Esophagus muscularis mucosa (tissue), 4 donors: ENCODE measurements at regions not wholly inside any gene's neighbourhood (a gene's known extent, or its start where the extent isn't known, plus 50 kb on each side); places are given as distances from the start of the nearest gene placed in this dataset.

ENCODE experiments used
- DNase-seq: peaks from one replicate; pipeline ENCODE4 v3.0.0-alpha.2; 2017; ENCODE audit errors: extremely low spot score
- H3K27ac ChIP-seq, 4 donors: fragments of 200-600 bp; sonication (generic); replicated peaks in 1 of 4; 1 replicate in 3 of 4; 2 replicates in 1 of 4; pipeline ENCODE4 v1.5.1; 2016 to 2019; ENCODE audit warnings: mild to moderate bottlenecking in 1 of 4
- H3K27me3 ChIP-seq, 4 donors: fragments of 200-600 bp; sonication (generic); one replicate each; pipeline versions ENCODE4 v1.5.1 to v1.6.0; 2016 to 2019
- H3K36me3 ChIP-seq, 4 donors: fragments of 200-600 bp; sonication (generic); one replicate each; pipeline ENCODE4 v1.5.1; 2016 to 2019
- H3K4me1 ChIP-seq, 4 donors: fragments of 200-600 bp; sonication (generic); one replicate each; pipeline ENCODE4 v1.5.1; 2016 to 2019
- H3K4me3 ChIP-seq, 4 donors: fragments of 200-600 bp; sonication (generic); 1 replicate in 2 of 4; 2 replicates in 2 of 4; pipeline ENCODE4 v1.5.1; 2016 to 2019; ENCODE audit warnings: mild to moderate bottlenecking in 4 of 4, moderate library complexity in 1 of 4
- H3K9me3 ChIP-seq, 4 donors: fragments of 200-600 bp; sonication (generic); 1 replicate in 3 of 4; 2 replicates in 1 of 4; pipeline ENCODE4 v1.5.1; 2016 to 2019
- EP300 ChIP-seq: sonication (generic); formaldehyde crosslinking; IDR thresholded peaks from one replicate; pipeline ENCODE4 v1.6.1; 2017; ENCODE audit warnings: antibody characterized with exemption
- POLR2A ChIP-seq: fragments of 450-650 bp; IDR thresholded peaks from one replicate; pipeline ENCODE4 v1.6.1; 2017; ENCODE audit warnings: antibody characterized with exemption, moderate library complexity, mild to moderate bottlenecking, low read depth
- POLR2AphosphoS5 ChIP-seq, 2 donors: sonication (generic); formaldehyde crosslinking; IDR thresholded peaks; one replicate each; pipeline ENCODE4 v1.6.1; 2017; ENCODE audit warnings: antibody characterized with exemption in 2 of 2
- WGBS: methylation state at CpG from one replicate; pipeline ENCODE4 v1.1.5; 2018; 5-methylcytosine and 5-hydroxymethylcytosine counted together
- intact Hi-C: fragments of 100-400 bp; cut with DNase I; formaldehyde crosslinking; loops from one replicate; pipeline ENCODE4 v1.15.1; 2023
- TF ChIP-seq, protein P1 (sequence below), 3 experiments: fragments of 200-600 bp in 2 of 3; fragments of 450-650 bp in 1 of 3; sonication (generic) in 2 of 3; IDR thresholded peaks; one replicate each; pipeline ENCODE4 v1.5.1; 2017 to 2019; ENCODE audit warnings: antibody characterized with exemption in 3 of 3, mild to moderate bottlenecking in 2 of 3, moderate library complexity in 1 of 3

DNA sequence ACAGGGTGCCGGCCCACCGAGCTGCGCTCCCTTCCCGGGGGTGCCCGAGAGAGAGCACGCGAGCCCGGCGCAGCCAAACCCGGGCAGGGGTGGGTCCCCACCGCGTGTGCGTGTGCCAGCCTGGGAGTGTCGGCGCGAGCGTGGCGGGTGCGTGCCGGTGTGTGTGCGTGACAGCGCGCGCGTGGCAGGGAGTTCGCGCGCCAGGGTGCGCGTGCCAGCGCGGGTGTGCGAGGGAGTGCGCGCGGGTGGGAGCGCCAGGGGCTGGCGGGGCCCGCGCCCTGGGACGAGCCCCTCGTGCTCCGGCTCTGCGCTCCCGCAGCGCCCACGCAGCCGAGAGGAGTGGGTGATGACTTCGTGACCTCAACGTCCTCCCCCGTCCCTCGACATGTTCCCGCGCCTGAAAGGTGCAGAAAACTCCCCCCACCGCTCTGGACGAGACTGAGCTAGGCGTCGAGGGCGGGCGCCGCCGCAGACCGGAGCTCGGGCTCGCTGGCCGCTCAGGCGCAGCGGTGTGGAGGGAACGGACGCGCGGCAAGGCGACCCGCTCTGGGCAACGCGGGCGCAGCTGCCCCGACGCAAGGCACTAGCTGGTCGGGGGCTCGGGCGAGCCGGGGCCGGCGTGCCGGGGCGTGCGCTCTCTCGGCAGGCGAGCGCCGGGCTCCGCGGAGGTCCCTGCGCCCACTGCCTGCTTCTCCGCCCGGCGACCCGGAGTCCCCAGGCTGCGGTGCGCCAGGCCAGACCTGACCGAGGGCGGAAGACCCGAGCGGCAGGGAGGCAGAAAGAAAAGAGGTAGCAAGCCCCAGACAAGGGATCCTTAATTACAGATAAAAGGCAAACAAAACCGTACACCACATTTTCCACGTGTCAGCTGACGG lies 582.8 kb downstream of the ZEB2 start:
- Histone ChIP-seq H3K36me3 (no peaks in the 10 kb centered on the region), H3K9me3 (no peaks in the 10 kb centered on the region), H3K4me3 (peak overlapping the region; percentile 57 to 63 (median 60)), H3K27ac (peak overlapping the region; percentile 69 to 81 (median 78)), H3K4me1 (peaks cover 0 to 31% (median 27%) of the 10 kb centered on the region in 4 donors), H3K27me3 (peaks cover 0 to 35% (median 5%) of the 10 kb centered on the region in 4 donors)
- TF ChIP-seq POLR2AphosphoS5 (IDR thresholded peaks at IDR 0.05) (peak in 1 of 2 donors; percentile 12), POLR2A (no peak)
- DNase-seq: no peak
- WGBS: 1% methylated on average over 9 of the region's 108 CpGs
- intact Hi-C loops: no loop called here

DNA sequence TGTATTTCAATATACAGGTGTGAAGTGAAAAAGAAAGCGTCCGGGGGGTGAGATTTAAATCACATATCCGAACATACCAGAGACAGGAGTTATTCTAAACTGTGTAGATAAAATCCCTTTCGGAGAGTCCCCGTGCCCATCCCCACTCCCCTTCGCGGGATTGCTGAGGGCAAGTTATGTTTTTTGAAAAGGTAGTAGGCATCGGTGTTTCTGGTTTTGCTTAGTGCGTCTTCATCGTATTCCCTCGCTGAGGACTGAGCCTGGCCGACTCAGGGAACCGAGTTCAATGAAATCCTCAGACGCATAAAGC lies 583.4 kb downstream of the ZEB2 start:
- Histone ChIP-seq H3K4me1 (peaks cover 0 to 31% (median 27%) of the 10 kb centered on the region in 4 donors), H3K27me3 (peaks cover 0 to 35% (median 5%) of the 10 kb centered on the region in 4 donors), H3K36me3 (no peaks in the 10 kb centered on the region), H3K27ac (peak overlapping the region; percentile 69 to 81 (median 78)), H3K9me3 (no peaks in the 10 kb centered on the region), H3K4me3 (peak overlapping the region; percentile 57 to 63 (median 60))
- intact Hi-C loops: no loop called here
- no peak for DNase-seq
- WGBS: 27% methylated on average over 8 of the region's 14 CpGs
- no peak for TF ChIP-seq EP300
- no peak for TF ChIP-seq POLR2A
- TF ChIP-seq POLR2AphosphoS5 (IDR thresholded peaks at IDR 0.05): no peak
- TF ChIP-seq, protein P1, sequence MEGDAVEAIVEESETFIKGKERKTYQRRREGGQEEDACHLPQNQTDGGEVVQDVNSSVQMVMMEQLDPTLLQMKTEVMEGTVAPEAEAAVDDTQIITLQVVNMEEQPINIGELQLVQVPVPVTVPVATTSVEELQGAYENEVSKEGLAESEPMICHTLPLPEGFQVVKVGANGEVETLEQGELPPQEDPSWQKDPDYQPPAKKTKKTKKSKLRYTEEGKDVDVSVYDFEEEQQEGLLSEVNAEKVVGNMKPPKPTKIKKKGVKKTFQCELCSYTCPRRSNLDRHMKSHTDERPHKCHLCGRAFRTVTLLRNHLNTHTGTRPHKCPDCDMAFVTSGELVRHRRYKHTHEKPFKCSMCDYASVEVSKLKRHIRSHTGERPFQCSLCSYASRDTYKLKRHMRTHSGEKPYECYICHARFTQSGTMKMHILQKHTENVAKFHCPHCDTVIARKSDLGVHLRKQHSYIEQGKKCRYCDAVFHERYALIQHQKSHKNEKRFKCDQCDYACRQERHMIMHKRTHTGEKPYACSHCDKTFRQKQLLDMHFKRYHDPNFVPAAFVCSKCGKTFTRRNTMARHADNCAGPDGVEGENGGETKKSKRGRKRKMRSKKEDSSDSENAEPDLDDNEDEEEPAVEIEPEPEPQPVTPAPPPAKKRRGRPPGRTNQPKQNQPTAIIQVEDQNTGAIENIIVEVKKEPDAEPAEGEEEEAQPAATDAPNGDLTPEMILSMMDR (IDR thresholded peaks at IDR 0.05): no peak

DNA sequence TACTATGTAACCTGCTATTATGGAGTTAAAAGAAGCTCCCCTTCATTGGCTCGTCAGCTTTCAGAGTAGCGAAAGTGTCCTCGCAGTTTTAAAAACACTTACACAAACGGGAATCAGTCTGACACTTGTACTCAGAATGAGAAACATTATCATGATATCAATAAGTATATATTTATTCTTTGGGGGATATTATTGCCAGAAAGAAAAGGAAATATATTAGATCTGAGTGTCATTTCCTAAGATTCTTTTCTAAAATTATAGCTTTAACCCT lies 584.5 kb downstream of the ZEB2 start:
- Histone ChIP-seq H3K36me3 (no peaks in the 10 kb centered on the region), H3K4me1 (peaks cover 0 to 29% (median 26%) of the 10 kb centered on the region in 4 donors), H3K9me3 (no peaks in the 10 kb centered on the region), H3K27me3 (peaks cover 0 to 28% (median 5%) of the 10 kb centered on the region in 4 donors), H3K27ac (peak overlapping the region in 2 of 4 donors; percentile 17 to 26), H3K4me3 (no peak overlapping the region)
- WGBS: 68% methylated on average over 4 of the region's 4 CpGs
- intact Hi-C loops: no loop called here
- no peak for TF ChIP-seq POLR2A
- TF ChIP-seq, protein P1 (IDR thresholded peaks at IDR 0.05): no peak
- no peak for TF ChIP-seq EP300
- TF ChIP-seq POLR2AphosphoS5 (IDR thresholded peaks at IDR 0.05): no peak
- DNase-seq: no peak

DNA sequence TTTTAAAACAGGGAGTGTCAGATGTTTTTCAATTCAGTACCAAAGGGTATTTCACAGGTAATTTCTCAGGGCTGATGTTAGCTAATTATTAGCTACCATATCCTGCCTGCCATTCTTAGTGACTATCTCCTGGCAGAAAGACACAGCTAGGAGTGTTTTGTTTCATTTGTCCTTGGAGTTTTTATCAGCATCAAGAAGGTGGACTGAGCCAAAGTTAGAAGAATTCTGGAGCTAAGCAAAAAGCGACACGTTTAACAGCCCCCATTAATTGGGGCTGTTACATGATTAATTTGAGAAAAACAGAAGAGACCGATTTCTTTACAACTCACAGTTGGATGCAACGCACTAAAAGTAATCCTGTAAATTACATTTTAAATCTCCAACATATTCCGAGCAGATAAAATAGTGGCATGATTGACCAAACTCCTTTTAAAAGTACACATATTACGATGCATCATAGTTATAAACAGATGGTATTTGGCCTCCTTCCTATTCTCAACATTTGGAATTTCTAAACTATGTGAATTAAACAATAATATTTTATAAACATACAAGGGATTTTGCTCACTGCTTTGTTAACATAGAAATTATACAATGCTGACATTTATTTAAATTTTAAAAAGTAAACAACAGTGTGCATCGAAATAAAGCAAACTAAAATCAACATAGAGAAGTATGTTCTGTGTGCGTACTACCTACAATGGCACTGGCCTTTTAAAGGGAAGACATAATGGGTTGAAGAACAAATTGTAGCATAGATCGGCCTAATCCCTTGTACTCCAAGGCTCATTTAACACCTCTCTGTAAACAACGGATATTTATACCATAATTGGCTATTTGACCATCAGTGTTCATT lies 585.1 kb downstream of the ZEB2 start:
- WGBS: 75% methylated on average over 10 of the region's 10 CpGs
- Histone ChIP-seq H3K9me3 (no peaks in the 10 kb centered on the region), H3K27ac (peak overlapping the region in 2 of 4 donors; percentile 17 to 26), H3K4me1 (peaks cover 0 to 24% (median 21%) of the 10 kb centered on the region in 4 donors), H3K4me3 (no peak overlapping the region), H3K36me3 (no peaks in the 10 kb centered on the region), H3K27me3 (peaks cover 0 to 28% (median 5%) of the 10 kb centered on the region in 4 donors)
- DNase-seq: no peak
- intact Hi-C loops: no loop called here
- TF ChIP-seq POLR2AphosphoS5 (IDR thresholded peaks at IDR 0.05) (no peak), POLR2A (no peak), EP300 (no peak)
- TF ChIP-seq, protein P1 (IDR thresholded peaks at IDR 0.05): no peak

DNA sequence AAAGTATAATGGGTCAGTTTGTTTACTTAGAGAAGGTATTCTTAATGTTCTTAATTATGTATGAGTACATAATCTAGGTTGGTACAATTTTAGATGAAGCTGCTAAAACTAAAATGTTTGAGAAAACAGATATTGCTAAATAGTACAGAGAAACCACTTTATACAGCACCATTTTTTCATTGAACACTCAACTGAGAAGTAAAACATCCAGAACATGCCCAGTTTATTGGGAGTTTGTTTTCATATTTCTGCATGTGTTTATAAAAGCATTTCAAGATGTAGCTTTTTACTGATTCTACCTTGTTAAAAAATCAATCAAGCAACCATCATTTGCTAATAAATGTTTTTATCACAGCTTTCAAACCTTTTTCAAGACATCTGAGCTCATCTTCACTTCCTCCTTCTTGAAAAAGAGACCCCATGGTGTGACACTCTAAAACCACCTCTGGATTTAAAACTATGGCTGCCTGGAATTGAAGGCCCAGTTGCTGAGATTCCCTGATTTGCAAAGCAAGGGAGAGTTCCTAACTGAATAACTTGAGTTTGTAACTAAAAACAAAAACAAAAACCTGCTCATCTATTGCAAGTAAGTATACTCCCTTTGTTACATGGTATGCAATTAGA lies 585.9 kb downstream of the ZEB2 start:
- no peaks in the 10 kb centered on the region for H3K36me3 ChIP-seq
- no peaks in the 10 kb centered on the region for H3K9me3 ChIP-seq
- intact Hi-C loops: no loop called here
- H3K27me3 ChIP-seq: peaks cover 0 to 28% (median 5%) of the 10 kb centered on the region in 4 donors
- DNase-seq: no peak
- no peak for TF ChIP-seq POLR2A
- TF ChIP-seq, protein P1 (IDR thresholded peaks at IDR 0.05): no peak
- TF ChIP-seq POLR2AphosphoS5 (IDR thresholded peaks at IDR 0.05): no peak
- TF ChIP-seq EP300: no peak
- no peak overlapping the region for H3K4me3 ChIP-seq
- H3K27ac ChIP-seq: no peak overlapping the region
- H3K4me1 ChIP-seq: peaks cover 0 to 19% (median 16%) of the 10 kb centered on the region in 4 donors
